ENCODE measurements at regions not wholly inside any gene's neighbourhood (a gene's known extent, or its start where the extent isn't known, plus 50 kb on each side); places are given as distances from the start of the nearest gene placed in this dataset.

DNA sequence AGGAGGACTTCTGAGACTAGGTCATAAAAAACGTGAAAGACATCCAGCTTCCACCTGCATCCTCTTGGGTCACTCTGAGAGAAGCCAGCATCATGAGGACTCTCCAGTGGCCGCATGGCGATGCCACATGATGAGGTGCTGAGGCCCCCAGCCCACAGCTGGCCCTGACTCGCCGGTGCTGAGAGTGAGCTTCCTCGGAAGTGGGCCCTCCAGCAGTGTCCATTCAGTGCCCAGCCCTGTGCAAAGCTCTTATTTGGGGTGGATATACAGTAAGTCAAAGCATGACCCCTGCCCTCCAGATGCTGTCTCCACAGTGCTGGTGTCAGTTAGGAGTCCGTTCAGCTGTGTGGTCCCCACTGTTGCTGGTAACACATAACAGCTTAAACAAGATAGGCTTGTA is 93.6 kb upstream of the CHST15 start:
- DNase-seq (ENCODE audit: low read depth, low spot score): no peak

DNA sequence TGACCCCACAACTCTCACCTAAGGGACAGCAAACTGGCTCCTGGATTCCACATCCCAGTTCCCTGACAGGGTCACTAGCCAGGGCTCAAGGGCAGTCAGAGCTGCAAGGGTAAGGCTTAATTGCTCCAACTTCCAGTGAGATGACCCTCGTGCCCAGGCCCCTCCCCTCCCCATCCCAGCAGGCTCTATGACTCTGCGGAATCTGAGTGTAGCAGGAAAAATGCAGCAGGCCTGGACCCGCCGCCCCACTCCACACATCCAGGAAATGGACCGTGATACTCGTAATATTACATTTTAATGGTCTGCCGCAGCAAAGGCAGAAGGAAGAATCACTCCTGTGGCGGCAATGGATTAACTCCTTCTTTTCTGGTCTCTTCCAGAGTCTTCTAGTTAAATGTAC is 91.7 kb upstream of the CHST15 start:
- no peak for DNase-seq (ENCODE audit: low read depth, low spot score)

DNA sequence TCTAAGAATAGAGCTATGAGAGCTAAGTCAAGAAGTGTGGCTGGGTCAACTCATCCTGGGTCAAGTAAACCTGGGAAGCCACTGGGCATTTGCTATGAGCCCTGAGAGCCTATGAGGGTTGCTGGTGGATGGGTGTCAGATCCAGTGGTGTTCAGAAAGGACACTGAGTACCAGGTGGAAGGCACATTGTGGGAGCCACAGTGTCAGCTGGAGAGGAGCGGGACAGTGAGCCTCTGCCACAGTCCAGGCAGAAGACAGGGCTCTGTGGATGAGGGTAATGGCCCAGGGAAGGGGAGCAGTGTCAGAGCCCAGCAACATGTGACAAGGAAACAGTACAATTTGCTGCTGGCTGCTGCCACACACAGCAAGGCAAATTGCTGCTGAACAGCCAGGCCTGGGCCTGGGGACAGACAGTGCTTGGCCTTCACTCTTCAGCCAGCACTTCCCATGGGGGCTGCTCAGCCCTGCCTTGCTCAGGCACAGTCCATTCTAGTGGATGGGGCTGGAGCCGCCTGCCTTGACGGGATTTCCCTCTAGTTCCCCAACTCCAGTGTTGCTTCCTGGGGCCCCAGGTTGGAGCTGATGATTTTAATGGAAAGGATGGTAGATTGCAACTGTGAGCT is 90.9 kb upstream of the CHST15 start:
- no peak for DNase-seq (ENCODE audit: low read depth, low spot score)

- no peak for DNase-seq (ENCODE audit: low read depth, low spot score)
Observed at GRCh38 chr10:124183617-124184016, 90.2 kb upstream of the CHST15 start.

DNA sequence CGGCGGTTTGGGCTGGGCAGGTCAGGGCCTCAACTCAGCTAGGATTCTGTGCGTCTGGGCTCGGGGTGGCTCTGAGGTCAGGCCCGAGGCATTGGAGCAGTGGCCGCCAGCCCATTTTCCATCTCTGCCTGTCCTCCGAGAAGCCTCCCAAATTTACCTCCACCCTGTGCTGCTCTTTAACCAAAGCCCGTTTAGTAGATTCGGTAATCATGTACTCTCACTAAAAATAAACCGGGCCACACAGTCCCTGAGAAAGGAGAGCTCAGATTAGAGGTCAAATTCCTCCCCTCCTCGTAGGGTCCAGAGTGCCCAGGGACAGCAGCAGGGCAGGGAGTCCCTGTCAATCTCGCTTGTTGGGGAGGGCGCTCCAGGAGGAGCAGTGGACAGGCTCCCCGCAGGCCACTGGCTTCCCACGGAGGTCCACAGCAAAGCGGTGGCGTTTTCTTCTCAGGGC is 88.7 kb upstream of the CHST15 start:
- no peak for DNase-seq (ENCODE audit: low read depth, low spot score)

DNA sequence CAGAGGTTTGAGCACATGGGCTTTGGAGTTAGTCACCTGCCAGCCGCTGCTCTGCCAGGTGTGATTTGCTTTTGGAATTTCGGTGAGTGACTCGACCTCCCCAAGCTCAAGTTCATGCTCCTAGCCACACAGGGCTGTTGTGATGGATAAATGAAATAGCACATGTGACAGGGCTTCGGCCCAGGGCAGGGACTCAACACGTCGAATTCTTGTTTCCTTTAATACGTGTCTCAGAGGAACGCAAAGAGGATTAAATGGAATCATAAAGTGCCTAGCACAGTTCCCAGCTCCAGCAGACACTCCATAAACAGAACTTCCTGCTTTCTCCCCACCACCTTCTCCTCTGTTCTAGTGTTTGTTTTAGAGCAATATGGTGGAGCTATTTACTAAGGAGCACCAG is 88.3 kb upstream of the CHST15 start:
- DNase-seq (ENCODE audit: low read depth, low spot score): no peak

DNA sequence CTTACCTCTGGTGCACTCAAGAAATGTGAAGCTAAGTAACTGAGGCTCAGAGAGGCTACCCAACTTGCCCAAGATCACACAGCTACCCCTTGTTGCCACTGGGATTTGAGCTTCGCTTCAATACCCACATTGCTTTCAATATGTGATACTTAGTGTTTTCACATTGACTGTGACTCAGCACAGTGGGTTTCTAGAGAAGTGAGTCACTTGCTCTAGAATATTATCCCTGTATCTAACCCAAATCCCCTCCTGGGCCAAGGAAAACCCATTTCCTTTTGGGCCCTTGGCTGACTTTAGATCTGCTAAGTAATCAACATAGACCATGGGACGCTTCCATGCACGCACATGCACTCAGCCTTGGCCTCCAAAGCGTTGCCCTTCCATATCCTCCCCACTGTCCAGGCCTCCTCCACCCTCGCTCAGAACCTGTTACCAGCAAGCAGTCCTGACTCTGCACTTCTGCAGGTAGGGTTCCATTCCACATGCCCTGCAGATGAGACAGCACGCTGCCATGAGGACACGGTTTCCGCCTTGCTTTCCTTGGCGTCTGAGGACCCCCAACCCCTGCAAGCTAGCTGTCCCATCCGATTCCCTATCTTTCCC is 87.7 kb upstream of the CHST15 start:
- DNase-seq (ENCODE audit: low read depth, low spot score): no peak

GRCh38 chr10:124180044-124180745 is 86.8 kb upstream of the CHST15 start:
- no peak for DNase-seq (ENCODE audit: low read depth, low spot score)

- DNase-seq (ENCODE audit: low read depth, low spot score): no peak
Observed at GRCh38 chr10:124179308-124180043, 86.1 kb upstream of the CHST15 start.

GRCh38 chr10:124177180-124177518 is 83.8 kb upstream of the CHST15 start:
- DNase-seq (ENCODE audit: low read depth, low spot score): no peak

DNA sequence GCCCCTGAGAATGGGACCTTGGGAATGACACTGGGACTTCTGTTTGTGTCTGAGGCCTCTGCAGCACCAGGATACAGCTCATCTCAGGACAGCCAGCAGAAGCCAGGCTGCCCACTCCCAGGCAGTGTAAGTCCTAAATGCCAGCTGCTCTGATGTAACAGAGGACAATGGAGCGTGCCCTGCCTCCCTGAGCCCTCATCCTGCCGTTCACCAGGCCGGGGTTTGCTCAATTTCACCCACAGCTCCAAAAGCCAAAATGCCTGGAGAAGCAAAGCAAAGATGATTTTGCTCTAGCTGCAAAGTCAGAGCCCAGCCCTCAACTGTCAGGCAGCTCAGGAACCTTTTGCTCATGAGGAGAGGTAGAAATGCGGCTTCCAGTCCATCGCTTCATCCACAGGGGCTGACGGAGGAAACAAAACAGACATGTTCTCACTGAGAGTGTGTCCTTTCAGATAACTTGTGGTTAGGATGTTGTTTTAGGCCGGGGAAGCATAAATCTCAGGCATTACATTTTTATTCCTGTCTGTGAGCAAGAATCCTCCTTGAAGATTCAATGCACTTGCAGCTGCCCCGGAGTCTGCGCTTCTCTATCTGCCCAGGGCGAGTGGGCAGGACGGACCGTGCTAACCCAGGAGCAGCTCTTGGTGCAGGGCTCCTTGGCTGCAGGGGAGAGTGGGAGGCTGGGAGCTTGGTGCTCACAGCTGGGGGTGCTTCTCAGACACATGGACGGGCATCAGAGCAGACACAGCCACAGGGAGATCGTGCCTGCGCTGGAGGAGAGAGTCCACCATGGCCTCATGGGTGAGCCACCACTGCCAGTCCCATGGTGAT is 83.2 kb upstream of the CHST15 start:
- DNase-seq (ENCODE audit: low read depth, low spot score): no peak

GRCh38 chr10:124175701-124176348 is 82.4 kb upstream of the CHST15 start:
- no peak for DNase-seq (ENCODE audit: low read depth, low spot score)

GRCh38 chr10:124174673-124175645 is 81.6 kb upstream of the CHST15 start:
- DNase-seq (ENCODE audit: low read depth, low spot score): no peak

- no peak for DNase-seq (ENCODE audit: low read depth, low spot score)
Observed at GRCh38 chr10:124174071-124174566, 80.7 kb upstream of the CHST15 start.

DNA sequence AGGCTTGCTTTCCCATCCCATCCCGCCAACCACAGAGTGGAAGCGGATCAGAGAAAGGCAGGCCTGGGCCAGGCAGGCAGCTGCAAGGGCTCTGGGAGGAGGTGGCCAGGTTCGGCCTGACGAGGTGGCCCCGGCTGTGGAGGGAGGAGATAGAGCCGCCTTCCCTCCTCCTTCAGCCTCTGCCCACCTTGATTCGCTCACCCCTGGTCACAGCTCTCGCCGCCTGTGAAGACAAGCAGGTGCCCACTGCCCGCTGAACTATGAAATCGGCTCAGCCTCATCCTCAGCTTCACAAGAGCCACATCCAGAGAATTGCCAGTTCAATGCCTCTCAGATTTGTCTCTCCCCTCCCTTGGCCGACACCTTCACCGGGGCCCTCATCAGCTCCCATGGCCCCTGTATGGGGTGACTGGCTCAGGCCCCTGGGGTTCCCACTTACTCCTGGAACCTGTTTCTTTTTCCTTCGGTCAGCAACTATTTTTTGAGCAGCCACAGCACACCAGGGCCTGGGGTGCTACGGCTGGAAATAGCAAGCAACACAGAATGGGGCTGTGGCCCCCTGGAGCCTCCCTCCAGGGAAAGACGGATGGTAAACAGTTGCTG is 80.0 kb upstream of the CHST15 start:
- DNase-seq (ENCODE audit: low read depth, low spot score): no peak

GRCh38 chr10:124172181-124172916 is 79.0 kb upstream of the CHST15 start:
- DNase-seq (ENCODE audit: low read depth, low spot score): no peak

GRCh38 chr10:124171561-124171960 is 78.2 kb upstream of the CHST15 start:
- no peak for DNase-seq (ENCODE audit: low read depth, low spot score)

GRCh38 chr10:124170631-124171030 is 77.2 kb upstream of the CHST15 start:
- DNase-seq (ENCODE audit: low read depth, low spot score): no peak
